C4-2B (cell line): ENCODE measurements at regions not wholly inside any gene's neighbourhood (a gene's known extent, or its start where the extent isn't known, plus 50 kb on each side); places are given as distances from the start of the nearest gene placed in this dataset.

Source experiments
- CTCF ChIP-seq: fragments of 450-650 bp; conservative IDR thresholded peaks from 2 replicates; pipeline ENCODE4 v1.5.1; 2017; ENCODE audit warnings: mild to moderate bottlenecking
- ZFX ChIP-seq: fragments of 450-650 bp; IDR thresholded peaks from 2 replicates; pipeline ENCODE4 v1.6.1; 2017

DNA sequence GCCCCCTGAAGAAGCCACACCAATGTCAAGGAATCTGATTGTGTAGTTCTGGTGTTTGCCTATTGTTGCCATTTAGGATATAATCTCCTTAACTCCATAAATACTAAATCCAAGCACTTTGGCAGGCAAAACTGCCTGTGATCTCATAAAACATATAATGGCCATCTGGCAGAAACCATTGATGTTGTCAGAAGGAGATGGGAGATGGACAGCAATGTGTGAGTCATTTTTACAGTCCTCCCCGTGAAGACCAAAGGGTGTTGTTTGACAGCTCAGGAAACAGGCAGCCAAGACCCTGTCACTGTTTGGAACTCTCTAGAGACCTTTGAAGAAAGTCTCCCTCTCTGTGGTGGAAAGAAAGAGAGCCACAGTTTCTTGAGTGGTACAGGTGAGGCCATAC, 454.1 kb downstream of the HS3ST3B1 start:
- TF ChIP-seq CTCF (no peak), ZFX (no peak)
